Keratinocyte (primary cell): ENCODE measurements at regions not wholly inside any gene's neighbourhood (a gene's known extent, or its start where the extent isn't known, plus 50 kb on each side); places are given as distances from the start of the nearest gene placed in this dataset.

Experiments
- DNase-seq: peaks from one replicate; pipeline ENCODE4 v3.0.0-alpha.2; 2011; ENCODE audit warnings: low read depth, missing footprints, low spot score
- FAIRE-seq: peaks from 2 replicates; lab custom pipeline; 2011; peaks lifted over from hg19 to GRCh38; lab: Jason Lieb, UNC
- H2AFZ ChIP-seq: 2 replicates; pipeline ENCODE4 v1.6.0; 2012; ENCODE audit warnings: low read length, control low read depth, inconsistent platforms; ENCODE audit not compliant: control insufficient read depth
- H3K27ac ChIP-seq: 2 replicates; pipeline ENCODE4 v1.5.1; 2011; ENCODE audit warnings: low read length; ENCODE audit not compliant: control insufficient read depth, insufficient read depth
- H3K27me3 ChIP-seq: 3 replicates; pipeline ENCODE4 v1.6.0; 2011; ENCODE audit warnings: low read length; ENCODE audit not compliant: control insufficient read depth, insufficient read depth; ENCODE audit errors: extremely low read depth
- H3K36me3 ChIP-seq, 2 experiments: 2 replicates in 1 of 2; 3 replicates in 1 of 2; pipeline ENCODE4 v1.5.1; 2011; ENCODE audit warnings: low read length in 2 of 2, mild to moderate bottlenecking in 1 of 2; ENCODE audit not compliant: control insufficient read depth in 2 of 2, insufficient read depth in 2 of 2; ENCODE audit errors: extremely low read depth in 1 of 2
- H3K4me1 ChIP-seq: 3 replicates; pipeline ENCODE4 v1.5.1; 2011; ENCODE audit warnings: low read length; ENCODE audit not compliant: control insufficient read depth, insufficient read depth; ENCODE audit errors: extremely low read depth
- H3K4me2 ChIP-seq: 3 replicates; pipeline ENCODE4 v1.6.0; 2011; ENCODE audit warnings: low read depth, low read length; ENCODE audit not compliant: control insufficient read depth, insufficient read depth; ENCODE audit errors: extremely low read depth
- H3K4me3 ChIP-seq, 3 experiments: fragments of 200-600 bp in 1 of 3; sonication (generic) in 1 of 3; 2 replicates in 2 of 3; 3 replicates in 1 of 3; pipeline ENCODE4 v1.5.1; 2011 to 2016; ENCODE audit warnings: low read length in 3 of 3, mild to moderate bottlenecking in 3 of 3, control low read depth in 2 of 3, inconsistent platforms in 1 of 3, low read depth in 1 of 3, mixed read lengths in 1 of 3, mixed run types in 1 of 3, moderate library complexity in 1 of 3; ENCODE audit not compliant: control insufficient read depth in 2 of 3, insufficient read depth in 2 of 3; ENCODE audit errors: extremely low read depth in 1 of 3
- H3K79me2 ChIP-seq: 2 replicates; pipeline ENCODE4 v1.6.0; 2012; ENCODE audit warnings: low read length; ENCODE audit not compliant: control insufficient read depth, insufficient read depth
- H3K9ac ChIP-seq: 3 replicates; pipeline ENCODE4 v1.6.0; 2011; ENCODE audit warnings: low read length; ENCODE audit not compliant: control insufficient read depth, insufficient read depth; ENCODE audit errors: extremely low read depth
- H3K9me1 ChIP-seq: 3 replicates; pipeline ENCODE4 v1.6.0; 2011; ENCODE audit warnings: low read length; ENCODE audit not compliant: control insufficient read depth, insufficient read depth; ENCODE audit errors: extremely low read depth
- H3K9me3 ChIP-seq: 2 replicates; pipeline ENCODE4 v1.5.1; 2012; ENCODE audit warnings: low read depth, low read length; ENCODE audit not compliant: control insufficient read depth
- H4K20me1 ChIP-seq: 3 replicates; pipeline ENCODE4 v1.6.0; 2011; ENCODE audit warnings: low read length; ENCODE audit not compliant: control insufficient read depth, insufficient read depth; ENCODE audit errors: extremely low read depth
- CTCF ChIP-seq, 3 experiments: IDR thresholded peaks in 1 of 3; conservative IDR thresholded peaks in 1 of 3; optimal IDR thresholded peaks in 1 of 3; 2 replicates in 2 of 3; 3 replicates in 1 of 3; pipeline versions ENCODE3 to v1.5.1; 2011; ENCODE audit warnings: low read length in 3 of 3, mild to moderate bottlenecking in 3 of 3, moderate library complexity in 2 of 3, control low read depth in 1 of 3, inconsistent platforms in 1 of 3; ENCODE audit not compliant: insufficient read depth in 2 of 3; ENCODE audit errors: extremely low read depth in 1 of 3
- EZH2 ChIP-seq: IDR thresholded peaks from one replicate; pipeline ENCODE4 v1.6.1; 2012; ENCODE audit warnings: inconsistent platforms, mild to moderate bottlenecking, low read length, moderate library complexity
- dilution Hi-C: fragments of 300-500 bp; cut with MboI; formaldehyde crosslinking; loops from one replicate; pipeline ENCODE4 v1.7.0; 2020; ENCODE audit warnings: low sequenced_read_pairs; ENCODE audit not compliant: extremely low pct_ligation_motif_present

- dilution Hi-C loops = no loop called here
- Histone ChIP-seq H2AFZ (no peak overlapping the region), H3K9me3 (peaks cover 10% of the 10 kb centered on the region), H3K79me2 (no peaks in the 10 kb centered on the region), H4K20me1 (no peaks in the 10 kb centered on the region), H3K4me2 (no peak overlapping the region), H3K4me1 (no peaks in the 10 kb centered on the region), H3K9me1 (no peaks in the 10 kb centered on the region), H3K27me3 (peaks cover 13% of the 10 kb centered on the region), H3K9ac (no peak overlapping the region), H3K4me3 (no peak overlapping the region), H3K36me3 (no peaks in the 10 kb centered on the region), H3K27ac (no peak overlapping the region)
- no peak for TF ChIP-seq EZH2
- TF ChIP-seq CTCF (optimal IDR thresholded peaks at IDR 0.05 in 1 of 3, IDR thresholded peaks at IDR 0.05 in 1 of 3, conservative IDR thresholded peaks at IDR 0.05 in 1 of 3; ENCODE audit: extremely low read depth in 1 of 3, insufficient read depth in 2 of 3, low read length in 3 of 3) = no peak
- DNase-seq = no peak
- FAIRE-seq = no peak
Measured at GRCh38 chr16:86862595-86863280, 284.4 kb downstream of the FOXL1 start.

GRCh38 chr16:86863609-86864008 lies 285.3 kb downstream of the FOXL1 start:
- no peaks in the 10 kb centered on the region for H3K79me2 ChIP-seq
- H3K4me3 ChIP-seq = no peak overlapping the region
- dilution Hi-C loops = no loop called here
- H3K36me3 ChIP-seq = no peaks in the 10 kb centered on the region
- H4K20me1 ChIP-seq = no peaks in the 10 kb centered on the region
- TF ChIP-seq CTCF (optimal IDR thresholded peaks at IDR 0.05 in 1 of 3, IDR thresholded peaks at IDR 0.05 in 1 of 3, conservative IDR thresholded peaks at IDR 0.05 in 1 of 3; ENCODE audit: extremely low read depth in 1 of 3, insufficient read depth in 2 of 3, low read length in 3 of 3) (no peak), EZH2 (no peak)
- no peak overlapping the region for H2AFZ ChIP-seq
- H3K4me1 ChIP-seq = no peaks in the 10 kb centered on the region
- no peaks in the 10 kb centered on the region for H3K9me1 ChIP-seq
- FAIRE-seq = no peak
- peaks cover 10% of the 10 kb centered on the region for H3K9me3 ChIP-seq
- no peak overlapping the region for H3K9ac ChIP-seq
- H3K27me3 ChIP-seq = peaks cover 13% of the 10 kb centered on the region
- no peak for DNase-seq
- H3K4me2 ChIP-seq = no peak overlapping the region
- no peak overlapping the region for H3K27ac ChIP-seq
